ENCODE measurements at regions not wholly inside any gene's neighbourhood (a gene's known extent, or its start where the extent isn't known, plus 50 kb on each side); places are given as distances from the start of the nearest gene placed in this dataset.
A peak's percentile ranks its signal among the peaks of the same experiment; 100 is the strongest.
"Not testable (repeated sequence)": the region's sequence is repeated elsewhere in the genome, so short reads cannot be mapped to it uniquely, and the experiment has no call there.

DNA sequence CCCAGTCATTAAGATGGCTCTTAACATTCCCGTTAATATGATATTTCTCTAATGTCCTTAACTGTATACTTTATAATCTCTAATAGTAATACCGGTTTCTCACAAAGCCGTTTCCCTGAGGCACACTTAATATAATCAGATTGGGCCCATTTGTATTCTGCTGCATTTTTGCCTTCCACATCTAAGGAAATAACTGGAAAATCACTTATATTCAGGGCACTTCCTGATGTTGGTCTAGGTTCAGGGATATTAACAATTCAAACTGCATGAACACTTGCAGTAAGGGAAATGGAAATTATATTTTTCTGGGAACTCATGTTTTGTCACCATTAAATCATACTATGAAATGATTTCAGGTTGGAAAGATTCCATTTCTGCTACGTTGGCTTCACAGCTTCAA, 119.8 kb downstream of the TPR start:
- no peak overlapping the region for H3K4me3 Mint-ChIP-seq
- no peaks in the 10 kb centered on the region; the same call in 1 of the 2 replicates for H3K36me3 Mint-ChIP-seq (ENCODE audit: low read depth)
- DNase-seq: no peak
- no peaks in the 10 kb centered on the region for H3K4me1 Mint-ChIP-seq (ENCODE audit: low read depth)
- H3K9me3 Mint-ChIP-seq: no peaks in the 10 kb centered on the region; the same call in 1 of the 2 replicates
- H3K27me3 Mint-ChIP-seq (ENCODE audit: insufficient read depth): peaks cover 12% of the 10 kb centered on the region
- no peak overlapping the region for H3K27ac Mint-ChIP-seq
- TF ChIP-seq, protein P1, sequence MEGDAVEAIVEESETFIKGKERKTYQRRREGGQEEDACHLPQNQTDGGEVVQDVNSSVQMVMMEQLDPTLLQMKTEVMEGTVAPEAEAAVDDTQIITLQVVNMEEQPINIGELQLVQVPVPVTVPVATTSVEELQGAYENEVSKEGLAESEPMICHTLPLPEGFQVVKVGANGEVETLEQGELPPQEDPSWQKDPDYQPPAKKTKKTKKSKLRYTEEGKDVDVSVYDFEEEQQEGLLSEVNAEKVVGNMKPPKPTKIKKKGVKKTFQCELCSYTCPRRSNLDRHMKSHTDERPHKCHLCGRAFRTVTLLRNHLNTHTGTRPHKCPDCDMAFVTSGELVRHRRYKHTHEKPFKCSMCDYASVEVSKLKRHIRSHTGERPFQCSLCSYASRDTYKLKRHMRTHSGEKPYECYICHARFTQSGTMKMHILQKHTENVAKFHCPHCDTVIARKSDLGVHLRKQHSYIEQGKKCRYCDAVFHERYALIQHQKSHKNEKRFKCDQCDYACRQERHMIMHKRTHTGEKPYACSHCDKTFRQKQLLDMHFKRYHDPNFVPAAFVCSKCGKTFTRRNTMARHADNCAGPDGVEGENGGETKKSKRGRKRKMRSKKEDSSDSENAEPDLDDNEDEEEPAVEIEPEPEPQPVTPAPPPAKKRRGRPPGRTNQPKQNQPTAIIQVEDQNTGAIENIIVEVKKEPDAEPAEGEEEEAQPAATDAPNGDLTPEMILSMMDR (IDR thresholded peaks at IDR 0.05): no peak

DNA sequence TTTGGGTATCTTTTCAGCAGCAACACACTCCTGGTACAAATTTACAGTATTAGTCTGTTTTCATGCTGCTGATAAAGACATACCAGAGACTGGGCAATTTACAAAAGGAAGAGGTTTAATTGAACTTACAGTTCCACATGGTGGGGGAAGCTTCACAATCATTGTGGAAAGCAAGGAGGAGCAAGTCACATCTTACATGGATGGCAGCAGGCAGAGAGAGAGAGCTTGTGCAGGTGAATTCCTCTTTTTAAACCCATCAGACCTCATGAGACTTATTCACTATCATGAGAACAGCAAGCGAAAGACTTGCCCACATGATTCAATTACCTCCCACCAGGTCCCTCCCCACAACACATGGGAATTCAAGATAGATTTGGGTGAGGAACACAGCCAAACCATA, 124.5 kb downstream of the TPR start:
- H3K27ac Mint-ChIP-seq: no peak overlapping the region
- H3K36me3 Mint-ChIP-seq (ENCODE audit: low read depth): no peaks in the 10 kb centered on the region; the same call in 1 of the 2 replicates
- peaks cover 7% of the 10 kb centered on the region; the same call in 1 of the 2 replicates for H3K9me3 Mint-ChIP-seq
- H3K27me3 Mint-ChIP-seq (ENCODE audit: insufficient read depth): peaks cover 10% of the 10 kb centered on the region
- no peak overlapping the region for H3K4me3 Mint-ChIP-seq
- no peak for DNase-seq
- no peaks in the 10 kb centered on the region for H3K4me1 Mint-ChIP-seq (ENCODE audit: low read depth)
- TF ChIP-seq, protein P1 (IDR thresholded peaks at IDR 0.05): no peak

DNA sequence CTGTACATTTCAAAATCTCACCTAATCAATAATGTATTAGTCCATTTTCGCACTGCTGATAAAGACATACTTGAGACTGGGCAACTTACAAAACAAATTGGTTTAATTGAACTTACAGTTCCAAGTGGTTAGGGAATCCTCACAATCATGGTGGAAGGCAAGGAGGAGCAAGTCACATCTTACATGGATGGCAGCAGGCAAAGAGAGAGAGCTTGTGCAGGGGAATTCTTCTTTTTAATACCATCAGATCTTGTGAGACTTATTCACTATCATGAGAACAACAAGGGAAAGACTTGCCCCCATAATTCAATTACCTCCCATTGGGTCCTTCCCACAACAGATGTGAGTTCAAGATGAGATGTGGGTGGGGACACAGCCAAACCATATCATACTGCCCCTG, 126.4 kb downstream of the TPR start:
- not testable (repeated sequence) for H3K27ac Mint-ChIP-seq; DNase-seq; H3K4me1 Mint-ChIP-seq (ENCODE audit: low read depth); H3K36me3 Mint-ChIP-seq (ENCODE audit: low read depth); H3K27me3 Mint-ChIP-seq (ENCODE audit: insufficient read depth); H3K4me3 Mint-ChIP-seq; H3K9me3 Mint-ChIP-seq

DNA sequence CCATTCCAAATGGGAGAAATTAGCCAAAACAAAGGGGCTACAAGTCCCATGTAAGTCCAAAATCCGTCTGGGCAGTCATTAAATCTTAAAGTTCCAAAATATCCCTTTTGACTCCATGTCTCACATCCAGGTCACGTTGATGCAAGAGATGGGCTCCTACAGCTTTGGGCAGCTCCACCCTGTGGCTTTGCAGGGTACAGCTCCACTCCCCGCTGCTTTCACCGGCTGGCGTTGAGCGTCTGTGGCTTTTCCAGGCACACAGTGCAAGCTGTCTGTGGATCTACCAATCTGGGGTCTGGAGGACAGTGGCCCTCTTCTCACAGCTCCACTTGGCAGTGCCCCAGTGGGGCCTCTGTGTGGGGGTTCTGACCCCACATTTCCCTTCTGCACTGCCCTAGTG, 130.2 kb downstream of the TPR start:
- Mint-ChIP-seq H3K27me3 (ENCODE audit: insufficient read depth) (no peaks in the 10 kb centered on the region), H3K27ac (no peak overlapping the region), H3K4me1 (ENCODE audit: low read depth) (no peaks in the 10 kb centered on the region), H3K9me3 (peaks cover 7% of the 10 kb centered on the region; the same call in 1 of the 2 replicates), H3K36me3 (ENCODE audit: low read depth) (no peaks in the 10 kb centered on the region), H3K4me3 (no peak overlapping the region)
- DNase-seq: no peak
- TF ChIP-seq, protein P1 (IDR thresholded peaks at IDR 0.05): peak; percentile 52
